DMS79 (cell line): ENCODE measurements at regions not wholly inside any gene's neighbourhood (a gene's known extent, or its start where the extent isn't known, plus 50 kb on each side); places are given as distances from the start of the nearest gene placed in this dataset.
A peak's percentile ranks its signal among the peaks of the same experiment; 100 is the strongest.
"Not testable (repeated sequence)": the region's sequence is repeated elsewhere in the genome, so short reads cannot be mapped to it uniquely, and the experiment has no call there.

Experiments used
- DNase-seq: peaks from one replicate; lab custom pipeline; 2025; lab: John Stamatoyannopoulos, UW

GRCh38 chr3:127071597-127072001 is 88.7 kb downstream of the PLXNA1 start:
- DNase-seq, result no peak

- DNase-seq, result peak; percentile 60
Measured at GRCh38 chr3:127072221-127072771, 89.4 kb downstream of the PLXNA1 start.

GRCh38 chr3:127072971-127073783 is 90.3 kb downstream of the PLXNA1 start:
- DNase-seq, result no peak

- peak; percentile 32 for DNase-seq
Measured at GRCh38 chr3:127073941-127074820, 91.3 kb downstream of the PLXNA1 start.

- peak; percentile 27 for DNase-seq
Measured at GRCh38 chr3:127074900-127075360, 92.0 kb downstream of the PLXNA1 start.

GRCh38 chr3:127076166-127076992 is 93.5 kb downstream of the PLXNA1 start:
- DNase-seq, result not testable (repeated sequence)

GRCh38 chr3:127077068-127077467 is 94.2 kb downstream of the PLXNA1 start:
- DNase-seq, result peak; percentile 34

GRCh38 chr3:127077505-127078064 is 94.7 kb downstream of the PLXNA1 start:
- DNase-seq, result no peak

- no peak for DNase-seq
Measured at GRCh38 chr3:127078626-127079025, 95.7 kb downstream of the PLXNA1 start.

- DNase-seq, result no peak
Measured at GRCh38 chr3:127079211-127079610, 96.3 kb downstream of the PLXNA1 start.

- DNase-seq, result no peak
Measured at GRCh38 chr3:127081001-127081720, 98.2 kb downstream of the PLXNA1 start.

- DNase-seq, result no peak
Measured at GRCh38 chr3:127082066-127082465, 99.2 kb downstream of the PLXNA1 start.

GRCh38 chr3:127083778-127084397 is 101.0 kb downstream of the PLXNA1 start:
- DNase-seq, result no peak

- no peak for DNase-seq
Measured at GRCh38 chr3:127084401-127084990, 101.6 kb downstream of the PLXNA1 start.

GRCh38 chr3:127085576-127085975 is 102.7 kb downstream of the PLXNA1 start:
- no peak for DNase-seq

GRCh38 chr3:127086591-127086990 is 103.7 kb downstream of the PLXNA1 start:
- DNase-seq, result not testable (repeated sequence)

- DNase-seq, result no peak
Measured at GRCh38 chr3:127087441-127087840, 104.5 kb downstream of the PLXNA1 start.

GRCh38 chr3:127088511-127089351 is 104.2 kb upstream of the PRR23E start:
- DNase-seq, result no peak
